B cell (primary cell): ENCODE measurements at regions not wholly inside any gene's neighbourhood (a gene's known extent, or its start where the extent isn't known, plus 50 kb on each side); places are given as distances from the start of the nearest gene placed in this dataset.

Source experiments
- ATAC-seq: fragments of 200-7000 bp; cut with Tn5 transposase; one replicate; pipeline ENCODE4 v1.10.0; 2021; ENCODE audit warnings: low read depth, mild to moderate bottlenecking, moderate number of reproducible peaks, moderate library complexity
- CTCF ChIA-PET: fragments of 350-600 bp; sonication (Branson Sonifier 250); formaldehyde crosslinking; loops from one replicate; lab custom pipeline; 2021; ENCODE audit warnings: antibody characterized with exemption, inconsistent platforms; lab: Charles Lee
- POLR2A ChIA-PET: fragments of 350-600 bp; sonication (Branson Sonifier 250); formaldehyde crosslinking; loops from one replicate; lab custom pipeline; 2021; ENCODE audit warnings: antibody characterized with exemption; lab: Charles Lee
- DNase-seq: peaks from one replicate; pipeline ENCODE4 v3.0.0; 2013
- H2AFZ ChIP-seq: 2 replicates; pipeline ENCODE4 v1.6.1; 2012; ENCODE audit warnings: mild to moderate bottlenecking, low read depth, low read length; ENCODE audit not compliant: insufficient read depth, poor library complexity, severe bottlenecking
- H3K27ac ChIP-seq, 2 donors: 1 replicate in 1 of 2; 2 replicates in 1 of 2; pipeline ENCODE4 v1.5.1; 2012 to 2013; ENCODE audit warnings: low read length in 2 of 2, mild to moderate bottlenecking in 2 of 2, moderate library complexity in 1 of 2
- H3K27me3 ChIP-seq, 4 experiments: fragments of 200-600 bp in 1 of 4; sonication (generic) in 1 of 4; replicated peaks in 1 of 4; 1 replicate in 2 of 4; 2 replicates in 2 of 4; pipeline versions ENCODE4 v1.6.1 to v1.7.0; 2013 to 2016; ENCODE audit warnings: low read length in 3 of 4, mild to moderate bottlenecking in 2 of 4, mixed read lengths in 1 of 4, moderate library complexity in 1 of 4; ENCODE audit not compliant: insufficient read depth in 4 of 4, control insufficient read depth in 3 of 4; ENCODE audit errors: control extremely low read depth in 1 of 4
- H3K36me3 ChIP-seq, 2 experiments: replicated peaks in 1 of 2; 1 replicate in 1 of 2; 2 replicates in 1 of 2; pipeline versions ENCODE4 v1.6.1 to v1.7.1; 2013; ENCODE audit warnings: low read length in 1 of 2; ENCODE audit not compliant: insufficient read depth in 2 of 2, control insufficient read depth in 1 of 2; ENCODE audit errors: control extremely low read depth in 1 of 2, extremely low read depth in 1 of 2
- H3K4me1 ChIP-seq, 2 donors: fragments of 200-600 bp in 1 of 2; sonication (generic) in 1 of 2; 1 replicate in 1 of 2; 2 replicates in 1 of 2; pipeline versions ENCODE4 v1.5.1 to v1.6.1; 2013 to 2017; ENCODE audit warnings: low read length in 2 of 2; ENCODE audit not compliant: control insufficient read depth in 2 of 2, insufficient read depth in 2 of 2
- H3K4me2 ChIP-seq: replicated peaks from 2 replicates; pipeline ENCODE3; 2012; ENCODE audit warnings: mild to moderate bottlenecking, low read depth, low read length; ENCODE audit not compliant: poor library complexity, severe bottlenecking
- H3K4me3 ChIP-seq, 5 experiments: fragments of 200-600 bp in 1 of 5; sonication (generic) in 1 of 5; 1 replicate in 3 of 5; 2 replicates in 2 of 5; pipeline versions ENCODE4 v1.5.1 to v1.7.0; 2011 to 2016; ENCODE audit warnings: low read length in 4 of 5, mild to moderate bottlenecking in 4 of 5, low read depth in 2 of 5, control low read depth in 1 of 5, moderate library complexity in 1 of 5; ENCODE audit not compliant: insufficient read depth in 1 of 5; ENCODE audit errors: control extremely low read depth in 1 of 5, extremely low read depth in 1 of 5
- H3K79me2 ChIP-seq: fragments of 200-600 bp; sonication (generic); one replicate; pipeline ENCODE4 v1.6.0; 2016; ENCODE audit warnings: low read length; ENCODE audit not compliant: control insufficient read depth, insufficient read depth
- H3K9ac ChIP-seq: fragments of 200-600 bp; sonication (generic); 2 replicates; pipeline ENCODE4 v1.6.1; 2017; ENCODE audit warnings: mild to moderate bottlenecking, low read length, moderate library complexity
- H3K9me3 ChIP-seq, 3 donors: one replicate each; pipeline versions ENCODE4 v1.6.1 to v1.7.1; 2013; ENCODE audit warnings: low read length in 2 of 3; ENCODE audit not compliant: control insufficient read depth in 2 of 3, insufficient read depth in 1 of 3; ENCODE audit errors: control extremely low read depth in 1 of 3
- H4K20me1 ChIP-seq: 2 replicates; pipeline ENCODE4 v1.6.0; 2012; ENCODE audit warnings: mild to moderate bottlenecking, low read length; ENCODE audit not compliant: insufficient read depth, control insufficient read depth, poor library complexity, severe bottlenecking
- H3K27ac Mint-ChIP-seq: one replicate; pipeline ENCODE4 v1.8.0; 2021; ENCODE audit warnings: mixed read lengths
- H3K27me3 Mint-ChIP-seq: one replicate; pipeline ENCODE4 v1.8.0; 2021; ENCODE audit warnings: mixed read lengths
- H3K4me1 Mint-ChIP-seq: one replicate; pipeline ENCODE4 v1.8.0; 2021; ENCODE audit warnings: mixed read lengths
- H3K4me3 Mint-ChIP-seq: one replicate; pipeline ENCODE4 v1.8.0; 2021; ENCODE audit warnings: mixed read lengths
- H3K9me3 Mint-ChIP-seq: one replicate; pipeline ENCODE4 v1.8.0; 2022; ENCODE audit warnings: mixed read lengths; ENCODE audit not compliant: insufficient read depth
- EZH2 ChIP-seq: IDR thresholded peaks from 2 replicates; pipeline ENCODE4 v1.6.1; 2012; ENCODE audit warnings: borderline replicate concordance, low read depth, mild to moderate bottlenecking, moderate library complexity, low read length; ENCODE audit not compliant: insufficient read depth, poor library complexity, severe bottlenecking
- WGBS: methylation state at CpG from one replicate; pipeline ENCODE4 v1.1.5; 2013; ENCODE audit warnings: missing lambda C conversion rate; ENCODE audit not compliant: insufficient coverage; 5-methylcytosine and 5-hydroxymethylcytosine counted together
- intact Hi-C: fragments of 100-400 bp; cut with micrococcal nuclease; formaldehyde crosslinking; loops from one replicate; pipeline ENCODE4 v1.10.0; 2022
- TF ChIP-seq, protein P1 (sequence below): fragments of 200-600 bp; IDR thresholded peaks from one replicate; pipeline ENCODE4 v1.8.0; 2022; ENCODE audit warnings: antibody characterized with exemption, mild to moderate bottlenecking

DNA sequence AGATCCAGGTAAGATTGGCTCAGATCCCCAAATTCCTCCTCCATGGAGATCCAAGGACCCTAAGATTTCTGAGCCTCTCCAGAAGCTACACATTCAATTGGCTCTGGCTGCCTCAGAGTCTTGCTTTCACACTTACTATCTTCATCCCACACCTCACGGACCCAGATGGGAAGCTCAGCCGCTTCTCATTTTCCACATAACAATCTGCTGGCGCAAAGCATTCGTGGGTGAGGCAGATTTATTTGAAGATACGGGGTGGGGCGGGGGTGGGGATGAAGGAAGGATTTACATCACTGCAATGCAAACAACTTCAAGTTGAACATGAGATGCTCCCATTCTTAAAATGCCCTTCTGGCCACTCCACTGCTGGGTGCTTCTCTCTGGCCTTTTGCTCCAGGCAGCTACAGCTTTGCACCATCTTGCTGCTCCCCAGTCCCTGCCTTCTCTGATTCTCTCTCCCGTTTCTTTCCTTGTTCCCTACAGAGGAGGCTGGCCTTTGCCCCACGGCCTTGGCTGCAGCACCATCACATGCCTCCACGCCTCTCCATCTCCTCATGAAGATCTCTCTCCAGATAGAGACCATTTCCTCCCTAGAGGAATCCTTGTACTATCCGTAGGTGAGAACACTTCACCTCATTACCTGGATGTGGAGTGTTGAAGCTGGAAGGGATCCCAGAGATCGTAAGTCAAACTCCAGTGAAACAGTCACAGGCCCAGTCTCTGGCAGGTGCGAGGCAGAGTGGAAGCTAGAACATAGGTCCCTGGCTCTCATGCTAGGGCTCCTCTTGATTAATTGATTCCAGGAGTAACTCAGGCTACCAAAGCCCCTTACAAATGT is 175.9 kb downstream of the RPLP1 start:
- DNase-seq (no peak), ATAC-seq (no peak)
- H3K79me2 ChIP-seq = no peaks in the 10 kb centered on the region
- no peak overlapping the region for H3K27ac ChIP-seq
- no peaks in the 10 kb centered on the region for H3K4me1 ChIP-seq
- H3K9me3 Mint-ChIP-seq = no peaks in the 10 kb centered on the region
- peaks cover 0 to 23% (median 14%) of the 10 kb centered on the region in 4 experiments for H3K27me3 ChIP-seq
- no peak overlapping the region for H3K4me3 Mint-ChIP-seq
- H2AFZ ChIP-seq = no peak overlapping the region
- no peak for TF ChIP-seq EZH2
- TF ChIP-seq, protein P1, sequence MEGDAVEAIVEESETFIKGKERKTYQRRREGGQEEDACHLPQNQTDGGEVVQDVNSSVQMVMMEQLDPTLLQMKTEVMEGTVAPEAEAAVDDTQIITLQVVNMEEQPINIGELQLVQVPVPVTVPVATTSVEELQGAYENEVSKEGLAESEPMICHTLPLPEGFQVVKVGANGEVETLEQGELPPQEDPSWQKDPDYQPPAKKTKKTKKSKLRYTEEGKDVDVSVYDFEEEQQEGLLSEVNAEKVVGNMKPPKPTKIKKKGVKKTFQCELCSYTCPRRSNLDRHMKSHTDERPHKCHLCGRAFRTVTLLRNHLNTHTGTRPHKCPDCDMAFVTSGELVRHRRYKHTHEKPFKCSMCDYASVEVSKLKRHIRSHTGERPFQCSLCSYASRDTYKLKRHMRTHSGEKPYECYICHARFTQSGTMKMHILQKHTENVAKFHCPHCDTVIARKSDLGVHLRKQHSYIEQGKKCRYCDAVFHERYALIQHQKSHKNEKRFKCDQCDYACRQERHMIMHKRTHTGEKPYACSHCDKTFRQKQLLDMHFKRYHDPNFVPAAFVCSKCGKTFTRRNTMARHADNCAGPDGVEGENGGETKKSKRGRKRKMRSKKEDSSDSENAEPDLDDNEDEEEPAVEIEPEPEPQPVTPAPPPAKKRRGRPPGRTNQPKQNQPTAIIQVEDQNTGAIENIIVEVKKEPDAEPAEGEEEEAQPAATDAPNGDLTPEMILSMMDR = no peak
- H3K27me3 Mint-ChIP-seq = peaks cover 62% of the 10 kb centered on the region
- WGBS = 93% methylated on average over 4 of the region's 12 CpGs
- CTCF ChIA-PET = no interaction called here
- POLR2A ChIA-PET = no interaction called here
- peaks cover 3% of the 10 kb centered on the region for H3K4me1 Mint-ChIP-seq
- intact Hi-C loops = no loop called here
- no peak overlapping the region for H3K4me2 ChIP-seq
- H3K4me3 ChIP-seq = no peak overlapping the region
- no peaks in the 10 kb centered on the region for H4K20me1 ChIP-seq
- no peak overlapping the region for H3K9ac ChIP-seq
- H3K36me3 ChIP-seq = no peaks in the 10 kb centered on the region
- no peak overlapping the region for H3K27ac Mint-ChIP-seq
- H3K9me3 ChIP-seq = no peaks in the 10 kb centered on the region

DNA sequence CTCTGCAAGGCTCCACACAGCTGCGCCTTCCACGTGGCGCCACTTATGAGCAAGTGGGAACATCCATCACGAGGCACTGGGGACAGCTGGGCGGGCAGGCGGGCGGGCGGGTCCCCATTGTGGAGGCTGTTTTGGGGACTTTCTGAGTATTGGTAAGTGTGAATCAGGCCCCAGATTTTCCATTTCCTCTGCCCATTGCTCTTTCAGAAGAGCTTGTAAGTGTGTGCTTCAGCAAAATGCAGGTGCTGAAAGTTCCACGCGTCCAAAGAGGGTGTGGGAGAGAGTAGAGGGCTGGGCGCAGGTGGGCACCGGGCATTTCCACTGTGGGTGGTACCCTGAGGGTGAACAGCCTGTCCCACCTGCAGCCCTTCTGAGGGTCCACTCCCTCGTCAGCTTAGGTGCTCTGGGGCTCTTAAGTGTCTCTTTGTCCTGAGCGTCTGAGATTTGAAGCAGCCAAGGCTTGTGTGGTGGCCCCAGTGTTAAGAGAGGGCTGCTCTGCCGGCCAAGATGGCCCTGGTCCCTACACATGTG is 177.1 kb downstream of the RPLP1 start:
- H3K27me3 Mint-ChIP-seq = peaks cover 56% of the 10 kb centered on the region
- 83% methylated on average over 12 of the region's 15 CpGs for WGBS
- H3K4me2 ChIP-seq = no peak overlapping the region
- no peak overlapping the region for H3K4me3 Mint-ChIP-seq
- DNase-seq (no peak), ATAC-seq (no peak)
- CTCF ChIA-PET = no interaction called here
- H3K27ac Mint-ChIP-seq = no peak overlapping the region
- no peaks in the 10 kb centered on the region for H3K79me2 ChIP-seq
- no peaks in the 10 kb centered on the region for H4K20me1 ChIP-seq
- H3K4me1 ChIP-seq = no peaks in the 10 kb centered on the region
- intact Hi-C loops = no loop called here
- no peak overlapping the region for H3K27ac ChIP-seq
- H3K36me3 ChIP-seq = no peaks in the 10 kb centered on the region
- TF ChIP-seq, protein P1 = no peak
- no peak for TF ChIP-seq EZH2
- H3K9me3 ChIP-seq = no peaks in the 10 kb centered on the region
- H3K27me3 ChIP-seq = peaks cover 0 to 22% (median 7%) of the 10 kb centered on the region in 4 experiments
- no peak overlapping the region for H3K9ac ChIP-seq
- no peak overlapping the region for H2AFZ ChIP-seq
- H3K4me3 ChIP-seq = no peak overlapping the region
- H3K9me3 Mint-ChIP-seq = no peaks in the 10 kb centered on the region
- peaks cover 3% of the 10 kb centered on the region for H3K4me1 Mint-ChIP-seq
- POLR2A ChIA-PET = no interaction called here
